SK-N-SH treated with all-trans-retinoic acid at 6 μM for 48 hours (cell line): ENCODE measurements at regions not wholly inside any gene's neighbourhood (a gene's known extent, or its start where the extent isn't known, plus 50 kb on each side); places are given as distances from the start of the nearest gene placed in this dataset.
"Not testable (repeated sequence)": the region's sequence is repeated elsewhere in the genome, so short reads cannot be mapped to it uniquely, and the experiment has no call there.

Source experiments
- BACH2 ChIP-seq: fragments of 250-450 bp; sonication (Bioruptor Pico); IDR thresholded peaks from 2 replicates; pipeline ENCODE4 v1.9.0; 2021; ENCODE audit warnings: mild to moderate bottlenecking, borderline replicate concordance
- CSDC2 ChIP-seq: fragments of 250-450 bp; sonication (Bioruptor Pico); IDR thresholded peaks from 2 replicates; pipeline ENCODE4 v1.5.0; 2020; ENCODE audit warnings: mild to moderate bottlenecking, moderate library complexity
- ISL1 ChIP-seq: fragments of 250-450 bp; sonication (Bioruptor Pico); IDR thresholded peaks from 2 replicates; pipeline ENCODE4 v2.1.2; 2022; ENCODE audit warnings: mild to moderate bottlenecking, moderate library complexity
- OSR1 ChIP-seq: fragments of 250-450 bp; sonication (Bioruptor Pico); IDR thresholded peaks from 2 replicates; pipeline ENCODE4 v1.8.0; 2022; ENCODE audit warnings: moderate library complexity, mild to moderate bottlenecking, inconsistent platforms
- RARB ChIP-seq: fragments of 250-450 bp; sonication (Bioruptor Pico); IDR thresholded peaks from 2 replicates; pipeline ENCODE4 v1.8.0; 2021; ENCODE audit warnings: mild to moderate bottlenecking, moderate library complexity
- SNAI2 ChIP-seq: fragments of 250-450 bp; sonication (Bioruptor Pico); IDR thresholded peaks from 2 replicates; pipeline ENCODE4 v1.5.0; 2020; ENCODE audit warnings: mild to moderate bottlenecking, moderate library complexity
- TCF4 ChIP-seq: fragments of 250-450 bp; sonication (Bioruptor Pico); IDR thresholded peaks from 2 replicates; pipeline ENCODE4 v1.8.0; 2021; ENCODE audit warnings: mild to moderate bottlenecking, moderate library complexity, borderline replicate concordance
- ZFP3 ChIP-seq: fragments of 250-450 bp; sonication (Bioruptor Pico); IDR thresholded peaks from 2 replicates; pipeline ENCODE4 v1.5.0; 2020; ENCODE audit warnings: mild to moderate bottlenecking, moderate library complexity
- ZFP30 ChIP-seq: fragments of 450-650 bp; formaldehyde crosslinking; IDR thresholded peaks from 2 replicates; pipeline ENCODE4 v1.5.0; 2022; ENCODE audit warnings: mild to moderate bottlenecking, moderate library complexity
- ZNF70 ChIP-seq: fragments of 450-650 bp; formaldehyde crosslinking; IDR thresholded peaks from 2 replicates; pipeline ENCODE4 v1.5.0; 2020; ENCODE audit warnings: mild to moderate bottlenecking, moderate library complexity
- ZNF8 ChIP-seq: fragments of 450-650 bp; formaldehyde crosslinking; IDR thresholded peaks from 2 replicates; pipeline ENCODE4 v1.5.0; 2020; ENCODE audit warnings: mild to moderate bottlenecking, moderate library complexity
- TF ChIP-seq, protein P1 (sequence below): fragments of 250-450 bp; sonication (Bioruptor Pico); IDR thresholded peaks from 2 replicates; pipeline ENCODE4 v1.8.0; 2020; ENCODE audit warnings: mild to moderate bottlenecking, moderate library complexity, borderline replicate concordance
- TF ChIP-seq, protein P2 (sequence below): fragments of 250-450 bp; sonication (Bioruptor Pico); IDR thresholded peaks from 2 replicates; pipeline ENCODE4 v1.5.1; 2020; ENCODE audit warnings: low read depth, mild to moderate bottlenecking, moderate library complexity
- TF ChIP-seq, protein P3 (sequence below): fragments of 250-450 bp; sonication (Bioruptor Pico); IDR thresholded peaks from 2 replicates; pipeline ENCODE4 v1.5.1; 2021; ENCODE audit warnings: mild to moderate bottlenecking, moderate library complexity

DNA sequence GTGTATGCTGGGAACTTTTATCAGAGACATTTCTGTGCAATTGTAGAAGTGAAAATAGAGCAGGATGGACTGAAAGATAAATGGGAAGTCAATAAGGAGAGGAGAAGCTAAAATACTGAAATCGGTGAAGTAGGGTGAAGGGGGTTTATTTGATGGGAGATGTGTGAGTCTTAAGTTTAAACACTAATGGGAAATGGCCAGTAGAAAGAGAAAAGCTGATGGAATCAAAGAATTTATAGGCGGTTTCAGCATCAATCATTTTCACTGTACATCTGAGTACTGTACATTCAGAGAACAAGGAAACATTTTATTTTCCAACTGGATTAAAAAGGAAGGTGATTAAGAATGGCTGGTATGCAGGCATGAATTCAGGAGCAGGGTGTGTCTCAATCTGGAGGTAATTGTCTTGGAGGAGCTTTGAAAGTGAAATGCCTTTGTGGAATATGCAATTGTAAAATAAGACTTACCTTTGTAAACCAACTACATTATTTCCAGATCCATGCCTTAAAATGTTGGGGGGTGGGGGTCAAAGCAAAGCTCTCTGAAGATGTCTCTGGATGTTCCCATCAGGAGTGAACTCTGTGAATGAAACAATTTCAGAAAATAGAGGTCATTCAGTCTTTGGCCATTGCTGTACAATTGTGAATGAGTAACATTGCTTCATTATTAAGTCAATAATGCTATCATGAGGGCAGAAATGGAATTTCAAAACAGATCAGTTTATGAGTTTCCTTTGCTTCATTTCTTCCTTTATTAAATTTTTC is 156.4 kb downstream of the SPATA31A6 start:
- not testable (repeated sequence) for TF ChIP-seq OSR1; RARB; BACH2 (CRISPR knock-in tag); ZNF70; ZNF8 (CRISPR knock-in tag); ISL1 (CRISPR knock-in tag); ZFP30; SNAI2; CSDC2 (CRISPR knock-in tag); ZFP3 (CRISPR knock-in tag); TCF4 (CRISPR knock-in tag)
- TF ChIP-seq, protein P1, sequence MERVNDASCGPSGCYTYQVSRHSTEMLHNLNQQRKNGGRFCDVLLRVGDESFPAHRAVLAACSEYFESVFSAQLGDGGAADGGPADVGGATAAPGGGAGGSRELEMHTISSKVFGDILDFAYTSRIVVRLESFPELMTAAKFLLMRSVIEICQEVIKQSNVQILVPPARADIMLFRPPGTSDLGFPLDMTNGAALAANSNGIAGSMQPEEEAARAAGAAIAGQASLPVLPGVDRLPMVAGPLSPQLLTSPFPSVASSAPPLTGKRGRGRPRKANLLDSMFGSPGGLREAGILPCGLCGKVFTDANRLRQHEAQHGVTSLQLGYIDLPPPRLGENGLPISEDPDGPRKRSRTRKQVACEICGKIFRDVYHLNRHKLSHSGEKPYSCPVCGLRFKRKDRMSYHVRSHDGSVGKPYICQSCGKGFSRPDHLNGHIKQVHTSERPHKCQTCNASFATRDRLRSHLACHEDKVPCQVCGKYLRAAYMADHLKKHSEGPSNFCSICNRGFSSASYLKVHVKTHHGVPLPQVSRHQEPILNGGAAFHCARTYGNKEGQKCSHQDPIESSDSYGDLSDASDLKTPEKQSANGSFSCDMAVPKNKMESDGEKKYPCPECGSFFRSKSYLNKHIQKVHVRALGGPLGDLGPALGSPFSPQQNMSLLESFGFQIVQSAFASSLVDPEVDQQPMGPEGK (CRISPR knock-in tag) = not testable (repeated sequence)
- TF ChIP-seq, protein P2, sequence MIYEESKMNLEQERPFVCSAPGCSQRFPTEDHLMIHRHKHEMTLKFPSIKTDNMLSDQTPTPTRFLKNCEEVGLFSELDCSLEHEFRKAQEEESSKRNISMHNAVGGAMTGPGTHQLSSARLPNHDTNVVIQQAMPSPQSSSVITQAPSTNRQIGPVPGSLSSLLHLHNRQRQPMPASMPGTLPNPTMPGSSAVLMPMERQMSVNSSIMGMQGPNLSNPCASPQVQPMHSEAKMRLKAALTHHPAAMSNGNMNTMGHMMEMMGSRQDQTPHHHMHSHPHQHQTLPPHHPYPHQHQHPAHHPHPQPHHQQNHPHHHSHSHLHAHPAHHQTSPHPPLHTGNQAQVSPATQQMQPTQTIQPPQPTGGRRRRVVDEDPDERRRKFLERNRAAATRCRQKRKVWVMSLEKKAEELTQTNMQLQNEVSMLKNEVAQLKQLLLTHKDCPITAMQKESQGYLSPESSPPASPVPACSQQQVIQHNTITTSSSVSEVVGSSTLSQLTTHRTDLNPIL = not testable (repeated sequence)
- TF ChIP-seq, protein P3, sequence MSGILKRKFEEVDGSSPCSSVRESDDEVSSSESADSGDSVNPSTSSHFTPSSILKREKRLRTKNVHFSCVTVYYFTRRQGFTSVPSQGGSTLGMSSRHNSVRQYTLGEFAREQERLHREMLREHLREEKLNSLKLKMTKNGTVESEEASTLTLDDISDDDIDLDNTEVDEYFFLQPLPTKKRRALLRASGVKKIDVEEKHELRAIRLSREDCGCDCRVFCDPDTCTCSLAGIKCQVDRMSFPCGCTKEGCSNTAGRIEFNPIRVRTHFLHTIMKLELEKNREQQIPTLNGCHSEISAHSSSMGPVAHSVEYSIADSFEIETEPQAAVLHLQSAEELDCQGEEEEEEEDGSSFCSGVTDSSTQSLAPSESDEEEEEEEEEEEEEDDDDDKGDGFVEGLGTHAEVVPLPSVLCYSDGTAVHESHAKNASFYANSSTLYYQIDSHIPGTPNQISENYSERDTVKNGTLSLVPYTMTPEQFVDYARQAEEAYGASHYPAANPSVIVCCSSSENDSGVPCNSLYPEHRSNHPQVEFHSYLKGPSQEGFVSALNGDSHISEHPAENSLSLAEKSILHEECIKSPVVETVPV (CRISPR knock-in tag) = not testable (repeated sequence)
